HT-29 (cell line): ENCODE measurements at regions not wholly inside any gene's neighbourhood (a gene's known extent, or its start where the extent isn't known, plus 50 kb on each side); places are given as distances from the start of the nearest gene placed in this dataset.
"Not testable (repeated sequence)": the region's sequence is repeated elsewhere in the genome, so short reads cannot be mapped to it uniquely, and the experiment has no call there.

Source experiments
- DNase-seq: peaks from one replicate; pipeline ENCODE4 v3.0.0-alpha.2; 2015; ENCODE audit warnings: low spot score

GRCh38 chr17:34011599-34011998 is 243.5 kb upstream of the CCL2 start:
- no peak for DNase-seq

GRCh38 chr17:34012709-34013375 is 242.2 kb upstream of the CCL2 start:
- DNase-seq = no peak

DNA sequence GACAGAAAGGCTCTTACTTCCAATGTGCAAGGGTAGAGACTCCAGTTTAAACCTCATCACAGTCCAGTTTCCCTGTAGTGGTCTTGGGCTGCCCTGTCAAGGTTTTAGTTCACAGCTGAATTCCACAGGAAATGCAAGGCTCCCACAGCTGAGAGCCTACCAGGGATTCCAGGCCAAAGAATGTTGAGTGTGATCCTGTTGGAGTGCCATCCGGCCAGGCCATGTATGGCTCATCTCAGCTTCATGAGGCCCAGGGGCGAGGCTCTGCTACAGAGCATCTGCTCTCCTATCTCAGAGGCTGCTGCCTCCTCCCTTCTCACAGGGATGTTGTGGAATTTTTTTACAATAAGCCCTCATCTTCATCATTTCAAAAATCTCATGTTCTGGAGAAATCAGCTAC is 239.8 kb upstream of the CCL2 start:
- no peak for DNase-seq

DNA sequence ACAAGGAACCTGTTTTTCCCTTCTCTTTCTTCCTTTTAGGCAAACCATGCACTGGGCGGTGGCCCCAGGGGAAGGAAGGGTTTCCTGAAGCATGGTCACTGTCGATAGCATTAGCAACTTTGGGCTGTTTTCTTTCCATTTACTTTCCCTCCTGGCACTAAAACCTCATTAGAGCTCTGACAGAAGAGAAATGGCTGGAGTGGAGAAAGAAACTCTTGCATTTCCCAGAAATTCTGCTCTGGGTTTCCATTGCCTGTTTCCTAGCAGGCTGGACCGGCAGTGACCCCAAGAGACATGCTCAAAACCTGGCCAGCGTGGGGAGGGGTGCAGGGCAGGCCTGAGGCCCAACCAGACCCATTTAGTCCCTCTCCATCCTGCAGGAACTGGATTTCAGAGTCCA is 230.7 kb upstream of the CCL2 start:
- no peak for DNase-seq

DNA sequence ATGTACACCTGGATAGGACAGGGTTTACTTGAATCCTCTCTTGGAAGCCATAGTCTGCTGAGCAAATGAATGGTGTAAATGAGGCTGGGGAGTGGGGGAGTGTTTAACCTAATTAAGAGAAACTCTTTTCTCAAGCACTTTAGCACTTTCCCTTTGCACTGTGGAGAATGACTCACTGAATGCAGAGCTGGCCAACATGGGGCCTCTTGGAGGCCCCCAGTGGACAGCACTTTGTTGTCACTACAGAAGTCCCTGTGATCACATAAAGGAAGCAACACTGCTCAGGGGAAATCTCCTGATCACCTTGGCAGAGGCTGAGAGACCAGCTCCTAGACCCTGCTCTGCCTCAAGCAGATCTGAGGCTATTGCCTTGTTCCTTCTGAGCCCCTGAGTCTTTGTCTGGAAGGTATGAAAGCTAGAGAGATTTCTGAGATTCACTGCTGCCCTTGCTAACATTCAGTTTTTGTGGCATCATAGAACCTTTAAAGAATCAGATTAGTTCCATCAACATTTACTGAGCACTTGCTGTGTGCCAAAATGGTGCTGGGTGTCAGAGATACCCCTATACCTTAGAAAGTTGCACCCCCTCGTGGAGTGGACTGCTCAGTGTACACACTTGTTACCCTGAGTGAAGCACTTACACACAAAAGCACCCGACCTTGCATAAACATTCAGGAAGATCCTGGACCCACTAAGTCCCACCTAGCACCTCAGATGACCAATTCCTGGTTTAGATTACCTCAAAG is 230.1 kb upstream of the CCL2 start:
- DNase-seq = no peak

- DNase-seq = not testable (repeated sequence)
These were observed 224.5 kb upstream of the CCL2 start for GRCh38 chr17:34030601-34031000.

DNA sequence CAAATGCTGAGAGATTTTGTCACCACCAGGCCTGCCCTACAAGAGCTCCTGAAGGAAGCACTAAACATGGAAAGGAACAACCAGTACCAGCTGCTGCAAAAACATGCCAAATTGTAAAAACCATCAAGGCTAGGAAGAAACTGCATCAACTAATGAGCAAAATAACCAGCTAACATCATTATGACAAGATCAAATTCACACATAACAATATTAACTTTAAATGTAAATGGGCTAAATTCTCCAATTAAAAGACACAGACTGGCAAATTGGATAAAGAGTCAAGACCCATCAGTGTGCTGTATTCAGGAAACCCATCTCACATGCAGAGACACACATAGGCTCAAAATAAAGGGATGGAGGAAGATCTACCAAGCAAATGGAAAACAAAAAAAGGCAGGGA is 222.8 kb upstream of the CCL2 start:
- not testable (repeated sequence) for DNase-seq

- not testable (repeated sequence) for DNase-seq
These were observed 216.3 kb upstream of the CCL2 start for GRCh38 chr17:34038786-34039185.

DNA sequence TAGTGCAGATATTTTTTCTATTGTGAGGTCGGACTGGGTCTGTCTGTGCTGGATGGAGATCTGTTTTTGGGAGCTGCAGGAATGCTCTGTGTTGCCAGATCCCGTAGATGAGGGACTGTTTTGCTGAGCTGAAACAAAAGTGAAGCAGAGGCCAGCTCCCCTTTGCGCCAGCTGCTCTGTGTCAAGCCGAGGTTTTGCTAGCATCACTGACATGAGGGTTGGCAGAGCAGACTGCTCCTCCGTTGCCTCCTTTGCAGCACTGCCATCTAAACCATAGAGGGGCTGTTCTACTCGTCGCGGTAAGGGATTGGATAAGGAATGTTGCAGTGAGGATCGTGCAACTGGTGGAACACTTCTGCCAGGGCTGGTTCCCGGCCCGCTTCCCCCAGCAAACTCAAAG is 215.9 kb upstream of the CCL2 start:
- DNase-seq = not testable (repeated sequence)

GRCh38 chr17:34039759-34040555 is 215.1 kb upstream of the CCL2 start:
- not testable (repeated sequence) for DNase-seq

DNA sequence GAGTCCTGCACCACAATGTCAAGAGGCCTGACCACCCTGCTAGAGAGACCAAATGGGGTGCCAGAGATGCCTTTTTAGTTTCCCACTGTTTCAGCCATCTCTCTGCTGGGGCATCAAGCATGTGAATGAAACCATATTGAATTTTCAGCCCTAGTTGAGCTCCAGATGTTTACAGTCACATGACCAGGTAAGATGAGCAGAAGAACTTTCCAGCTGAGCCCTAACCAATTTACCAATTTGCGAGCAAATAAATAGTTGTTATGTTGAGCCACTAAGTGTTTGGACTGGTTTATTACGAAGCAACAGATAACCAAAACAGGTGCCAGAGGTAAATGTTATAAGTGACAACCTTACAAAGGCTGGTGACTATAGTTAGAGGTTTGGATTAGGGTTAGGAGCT is 209.1 kb upstream of the CCL2 start:
- DNase-seq = no peak

- no peak for DNase-seq
These were observed 204.0 kb upstream of the CCL2 start for GRCh38 chr17:34051046-34051445.

GRCh38 chr17:34054495-34054894 is 200.6 kb upstream of the CCL2 start:
- DNase-seq = no peak

DNA sequence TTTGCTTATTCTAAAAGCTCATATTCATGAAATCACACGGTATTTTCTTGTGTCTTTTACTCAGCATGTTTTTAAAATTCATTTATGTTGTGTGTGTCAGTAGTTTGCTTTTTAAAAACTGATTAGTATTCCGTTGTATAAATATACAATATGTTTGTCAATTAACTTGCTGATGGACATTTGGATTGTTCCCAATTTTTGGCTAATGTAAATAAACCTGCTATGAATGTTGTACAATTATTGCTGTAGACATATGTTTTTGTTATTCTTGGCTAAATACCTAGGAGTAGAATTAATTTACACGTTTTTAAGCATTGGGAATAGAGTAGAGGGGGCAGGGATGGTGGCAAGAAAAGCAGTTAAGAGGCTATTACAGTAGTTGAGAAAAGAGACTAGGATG is 199.5 kb upstream of the CCL2 start:
- no peak for DNase-seq

DNA sequence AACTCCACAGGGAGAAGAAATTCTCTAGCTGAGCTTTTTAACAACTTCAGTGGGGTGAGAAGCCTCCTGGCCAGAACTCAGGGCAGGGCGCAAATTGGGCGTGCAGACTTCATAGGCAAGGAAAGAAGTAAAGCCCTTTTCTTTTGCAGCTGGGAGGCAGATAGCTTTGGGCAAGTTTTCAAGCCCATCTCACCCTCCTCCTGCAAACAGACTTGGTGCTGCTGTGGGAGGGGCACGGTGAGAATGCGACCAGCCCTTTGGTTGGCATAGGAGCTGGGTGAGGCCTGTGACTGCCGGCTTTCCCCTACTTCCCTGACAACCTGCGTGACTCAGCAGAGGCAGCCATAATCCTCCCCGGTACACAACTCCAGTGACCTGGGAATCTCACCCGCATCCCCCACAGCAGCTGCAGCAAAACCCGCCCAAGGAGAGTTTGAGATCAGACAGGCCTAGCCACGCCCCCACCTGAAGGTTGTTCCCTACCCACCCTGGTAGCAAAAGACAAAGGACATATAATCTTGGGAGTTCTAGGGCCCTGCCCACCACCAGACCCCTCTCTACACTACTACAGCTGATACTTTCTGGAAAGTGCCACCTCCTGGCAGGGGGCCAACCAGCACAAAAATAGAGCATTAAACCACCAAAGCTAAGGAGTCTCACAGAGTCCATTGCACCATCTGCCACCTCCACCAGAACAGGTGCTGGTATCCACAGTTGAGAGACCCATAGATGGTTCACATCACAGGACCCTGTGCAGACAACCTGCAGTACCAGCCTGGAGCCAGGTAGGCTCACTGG is 195.5 kb upstream of the CCL2 start:
- DNase-seq = no peak

- DNase-seq = no peak
These were observed 188.6 kb upstream of the CCL2 start for GRCh38 chr17:34066528-34066927.

DNA sequence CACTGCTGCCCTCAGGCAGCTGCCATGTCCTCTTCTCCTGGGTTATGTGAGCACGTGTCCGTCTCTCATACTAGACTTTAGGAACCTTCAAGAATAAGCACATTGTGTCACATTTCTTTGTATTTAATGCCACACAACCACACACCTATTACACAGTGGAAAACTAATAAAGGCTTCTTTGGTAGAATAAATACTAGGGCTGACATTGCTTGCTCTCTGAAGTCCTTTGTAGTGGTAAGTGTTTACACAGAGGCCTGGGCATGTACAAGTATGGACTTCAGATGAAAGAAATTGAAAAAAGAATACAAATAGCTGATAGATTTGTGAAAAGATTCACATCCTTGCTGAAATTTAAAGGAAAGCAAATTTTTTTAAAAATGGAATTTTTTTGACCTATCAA is 188.1 kb upstream of the CCL2 start:
- no peak for DNase-seq

GRCh38 chr17:34068571-34068970 is 186.5 kb upstream of the CCL2 start:
- DNase-seq = no peak

GRCh38 chr17:34070712-34071111 is 184.4 kb upstream of the CCL2 start:
- DNase-seq = no peak

DNA sequence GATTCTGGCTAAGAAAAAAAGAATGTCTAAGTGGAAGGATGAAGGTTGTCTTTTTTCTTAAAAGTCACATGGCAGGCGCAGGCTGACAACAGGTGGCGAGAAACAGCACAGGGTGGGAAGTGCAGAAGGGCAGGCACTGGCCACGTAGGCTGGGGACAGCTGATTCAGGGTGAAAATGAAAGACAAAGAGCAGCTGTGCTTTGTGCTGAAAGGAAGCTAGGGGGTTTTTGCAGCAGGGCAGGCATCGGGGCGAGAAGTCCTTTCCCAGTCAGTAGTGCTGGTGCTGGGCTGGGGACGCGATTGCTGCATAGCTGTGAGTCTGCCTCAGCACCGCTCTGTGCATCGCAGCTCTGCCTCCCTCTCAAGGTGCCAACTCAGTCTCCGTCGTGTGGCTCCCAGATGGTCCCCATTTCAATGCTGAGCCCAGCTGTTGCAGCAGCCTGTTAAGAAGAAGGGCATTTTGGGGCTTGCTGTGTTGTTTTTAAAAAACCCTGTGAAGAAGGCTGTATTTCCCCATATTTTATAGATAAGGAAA is 183.1 kb upstream of the CCL2 start:
- no peak for DNase-seq

- DNase-seq = no peak
These were observed 180.0 kb upstream of the CCL2 start for GRCh38 chr17:34075076-34075475.
